CD4-positive, alpha-beta T cell treated with Interleukin-12 subunit alpha and Interleukin-12 subunit beta, for 1 hour (primary cell): ENCODE measurements at regions not wholly inside any gene's neighbourhood (a gene's known extent, or its start where the extent isn't known, plus 50 kb on each side); places are given as distances from the start of the nearest gene placed in this dataset.
"Not testable (repeated sequence)": the region's sequence is repeated elsewhere in the genome, so short reads cannot be mapped to it uniquely, and the experiment has no call there.

Experiments
- DNase-seq: peaks from one replicate; pipeline ENCODE4 v3.0.0-alpha.2; 2020

GRCh38 chr7:67361150-67361549 is 364.5 kb downstream of the TYW1 start:
- no peak for DNase-seq

DNA sequence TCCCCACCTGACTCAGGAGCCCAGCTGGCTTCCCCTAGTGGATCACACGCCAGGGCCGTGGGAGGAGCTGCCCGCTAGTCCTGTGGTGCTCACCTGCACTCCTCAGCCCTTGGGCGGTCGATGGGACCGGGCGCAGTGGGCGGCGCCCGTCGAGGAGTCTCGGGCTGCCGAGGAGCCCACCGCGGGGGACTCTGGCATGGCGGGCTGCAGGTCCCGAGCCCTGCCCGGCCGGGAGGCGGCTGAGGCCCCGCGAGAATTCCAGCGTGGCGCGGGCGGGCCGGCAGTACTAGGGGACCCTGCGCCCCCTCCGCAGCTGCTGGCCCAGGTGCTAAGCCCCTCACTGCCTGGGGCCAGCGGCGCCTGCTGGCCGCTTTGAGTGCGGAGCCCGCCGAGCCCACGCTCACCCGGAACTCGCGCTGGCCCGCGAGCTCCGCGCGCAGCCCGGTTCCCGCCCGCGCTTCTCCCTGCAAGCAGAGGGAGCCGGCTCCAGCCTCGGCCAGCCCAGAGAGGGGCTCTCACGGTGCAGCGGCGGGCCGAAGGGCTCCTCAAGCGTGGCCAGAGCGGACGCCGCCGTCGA is 367.9 kb downstream of the TYW1 start:
- DNase-seq = no peak

GRCh38 chr7:67371429-67372305 is 375.0 kb downstream of the TYW1 start:
- DNase-seq = peak; percentile 60

GRCh38 chr7:67373389-67373788 is 376.8 kb downstream of the TYW1 start:
- DNase-seq = not testable (repeated sequence)

DNA sequence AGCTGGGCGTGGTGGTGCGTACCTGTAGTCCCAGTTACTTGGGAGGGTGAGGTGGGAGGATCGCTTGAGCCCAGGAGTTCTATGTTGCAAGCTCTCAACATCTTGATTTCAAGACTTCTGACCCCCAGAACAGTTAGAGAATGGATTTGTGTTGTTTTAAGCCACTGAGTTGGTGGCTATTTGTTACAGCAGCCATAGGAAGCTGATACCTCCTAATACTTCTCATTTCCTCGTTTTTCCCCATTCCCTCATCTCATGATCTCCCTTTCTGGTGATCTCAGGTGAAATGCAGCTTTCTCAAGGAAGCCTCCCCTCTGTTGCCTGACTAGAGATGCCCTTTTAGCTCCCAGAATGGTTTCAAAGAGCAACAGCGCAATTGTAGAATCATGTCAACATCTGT is 378.8 kb downstream of the TYW1 start:
- no peak for DNase-seq

GRCh38 chr7:67377939-67378862 is 381.6 kb downstream of the TYW1 start:
- DNase-seq = peak; percentile 59

- DNase-seq = no peak
Measured at GRCh38 chr7:67380326-67380725, 383.7 kb downstream of the TYW1 start.

DNA sequence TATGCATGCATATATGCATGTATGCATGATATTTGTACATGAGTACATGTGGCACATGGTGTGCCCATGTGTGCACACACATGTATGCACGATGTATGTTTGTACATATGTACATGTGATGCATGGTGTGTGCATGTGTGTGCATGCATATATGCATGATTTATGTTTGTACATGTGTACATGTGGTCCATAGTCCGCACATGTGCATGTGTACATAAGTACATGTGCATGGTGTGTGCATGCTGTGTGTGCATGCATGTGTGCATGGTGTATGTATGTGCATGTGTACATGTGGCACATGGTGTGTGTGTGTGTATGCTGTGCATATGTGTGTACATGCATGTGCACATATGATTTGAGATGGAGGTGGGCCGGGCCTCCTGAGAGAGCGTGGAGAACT is 384.2 kb downstream of the TYW1 start:
- DNase-seq = no peak

DNA sequence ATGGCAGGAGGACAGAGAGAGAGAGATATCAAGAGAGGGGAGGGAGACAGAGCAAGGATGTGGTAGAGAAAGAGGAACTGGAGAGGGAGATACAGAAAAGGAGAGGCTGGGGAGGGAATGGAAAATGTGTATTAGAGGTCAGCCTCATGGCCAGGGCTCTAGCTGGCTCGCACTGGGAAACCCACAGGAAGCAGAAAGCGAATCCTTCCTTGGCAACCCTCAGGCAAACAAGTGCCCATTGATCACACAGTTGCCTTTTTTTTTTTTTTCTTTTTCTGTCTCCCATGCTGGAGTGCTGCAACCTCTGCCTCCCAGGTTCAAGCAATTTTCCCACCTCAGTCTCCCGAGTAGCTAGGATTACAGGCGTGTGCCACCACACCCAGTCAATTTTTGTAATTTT is 391.2 kb downstream of the TYW1 start:
- DNase-seq = no peak

GRCh38 chr7:67391168-67391567 is 394.5 kb downstream of the TYW1 start:
- DNase-seq = no peak

DNA sequence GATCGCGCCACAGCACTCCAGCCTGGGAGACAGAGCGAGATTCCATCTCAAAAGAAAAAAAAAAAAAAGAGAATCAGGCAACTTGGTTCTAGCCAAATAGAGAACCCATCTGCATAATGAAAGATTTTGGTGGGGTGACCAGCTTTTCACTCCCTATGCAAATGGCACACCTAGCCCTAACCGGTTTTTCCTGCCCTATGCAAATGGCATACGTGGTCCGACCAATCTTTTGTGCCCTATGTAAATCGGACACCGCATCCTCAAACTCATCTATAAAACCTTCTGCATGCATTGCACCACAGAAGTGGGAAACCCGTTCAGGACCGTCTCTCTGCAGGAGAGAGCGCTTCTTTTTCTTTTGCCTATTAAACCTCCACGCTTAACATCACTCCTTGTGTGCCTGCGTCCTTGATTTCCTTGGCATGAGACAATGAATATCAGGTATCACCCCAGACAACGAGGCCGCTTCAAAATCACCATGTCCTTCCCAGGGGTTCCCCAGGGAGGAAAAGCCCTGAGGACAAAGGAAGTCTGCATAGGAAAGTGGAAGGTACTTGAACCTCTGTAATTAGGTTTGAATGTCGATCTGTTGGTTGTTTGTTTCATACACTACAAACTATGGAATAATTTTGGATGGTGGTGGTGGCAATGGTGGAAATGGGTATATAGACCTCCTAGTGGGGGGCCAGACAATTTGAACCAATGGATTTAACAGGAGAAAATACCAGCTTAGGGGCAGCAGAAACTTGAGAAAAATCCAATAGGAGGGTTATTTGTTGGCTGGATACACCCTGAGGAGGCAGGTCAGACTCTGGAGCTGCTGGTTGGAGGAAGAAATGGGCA is 396.2 kb downstream of the TYW1 start:
- DNase-seq = no peak

DNA sequence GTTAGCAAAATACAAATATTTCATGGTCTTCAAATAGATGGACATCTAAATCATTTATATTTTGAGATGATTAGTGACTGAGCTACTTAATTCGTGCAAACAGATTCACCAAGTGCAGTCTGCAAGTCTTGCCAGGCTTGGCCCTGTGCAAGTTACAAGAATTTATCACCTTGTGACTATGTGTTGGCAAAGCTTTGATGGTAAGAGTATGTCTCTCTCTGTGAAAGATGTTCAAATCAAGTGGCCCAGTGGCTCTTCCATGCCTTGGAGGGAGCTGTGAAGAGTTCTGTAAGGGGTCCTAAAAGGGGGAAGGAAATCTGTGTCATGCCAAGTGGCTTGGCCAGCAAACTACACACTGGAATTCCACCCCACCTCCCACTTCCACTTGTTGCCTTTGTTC is 397.3 kb downstream of the TYW1 start:
- no peak for DNase-seq

GRCh38 chr7:67398916-67399315 is 402.3 kb downstream of the TYW1 start:
- no peak for DNase-seq

DNA sequence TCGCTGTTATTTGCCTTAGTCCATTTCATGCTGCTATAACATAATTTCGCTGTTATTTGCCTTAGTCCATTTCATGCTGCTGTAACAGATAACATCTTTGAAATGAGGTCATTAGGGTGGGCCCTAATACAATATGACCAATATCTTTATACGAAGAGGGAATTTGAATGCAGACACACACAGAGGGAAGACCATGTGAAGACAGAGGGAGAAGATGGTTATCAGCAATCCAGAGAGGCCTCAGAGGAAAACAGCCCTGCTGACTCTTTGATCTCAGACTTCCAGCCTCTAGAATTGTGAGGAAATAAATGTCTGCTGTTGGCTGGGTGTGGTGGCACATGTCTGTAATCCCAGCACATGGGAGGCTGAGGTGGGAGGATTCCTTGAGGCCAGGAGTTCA is 404.9 kb downstream of the TYW1 start:
- no peak for DNase-seq

GRCh38 chr7:67402280-67402679 is 405.6 kb downstream of the TYW1 start:
- no peak for DNase-seq

GRCh38 chr7:67406976-67407375 is 410.3 kb downstream of the TYW1 start:
- DNase-seq = no peak

- no peak for DNase-seq
Measured at GRCh38 chr7:67407392-67408071, 410.9 kb downstream of the TYW1 start.

- DNase-seq = no peak
Measured at GRCh38 chr7:67408109-67408508, 411.5 kb downstream of the TYW1 start.

- DNase-seq = no peak
Measured at GRCh38 chr7:67413670-67414069, 417.0 kb downstream of the TYW1 start.

DNA sequence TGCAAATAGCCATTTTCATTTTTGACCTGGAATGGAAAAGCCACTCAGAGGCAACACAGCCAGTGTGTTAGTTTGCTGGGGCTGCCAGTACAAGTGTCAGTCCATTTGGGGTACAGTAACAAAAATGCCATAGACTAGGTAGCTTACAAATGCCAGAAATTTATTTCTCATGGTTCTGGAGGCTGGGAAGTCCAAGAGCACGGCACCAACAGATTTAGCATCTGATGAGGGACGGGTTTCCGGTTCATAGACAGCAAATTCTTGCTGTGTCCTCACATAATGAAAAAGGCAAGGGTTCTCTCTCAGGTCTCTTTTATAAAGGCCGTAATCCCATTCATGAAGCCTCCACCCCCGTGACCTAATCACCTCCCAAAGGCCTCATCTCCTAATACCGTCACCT is 418.2 kb downstream of the TYW1 start:
- DNase-seq = no peak

DNA sequence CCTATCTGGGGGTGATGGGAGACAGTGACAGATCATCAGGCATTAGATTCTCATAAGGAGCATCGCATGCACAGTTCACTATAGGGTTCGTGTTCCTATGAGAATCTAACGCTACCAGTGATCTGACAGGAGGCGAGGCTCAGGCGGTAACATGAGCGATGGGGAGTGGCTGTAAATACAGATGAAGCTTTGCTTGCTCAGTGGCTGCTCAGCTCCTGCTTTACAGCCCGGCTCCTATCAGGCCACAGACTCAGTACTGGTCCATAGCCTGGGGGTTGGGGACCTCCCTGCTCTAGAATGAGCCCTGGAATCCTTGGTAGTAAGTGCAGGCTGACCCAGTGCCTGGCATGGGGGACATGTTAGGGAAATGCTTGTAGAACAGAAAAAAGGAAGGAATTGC is 426.0 kb downstream of the TYW1 start:
- DNase-seq = no peak

DNA sequence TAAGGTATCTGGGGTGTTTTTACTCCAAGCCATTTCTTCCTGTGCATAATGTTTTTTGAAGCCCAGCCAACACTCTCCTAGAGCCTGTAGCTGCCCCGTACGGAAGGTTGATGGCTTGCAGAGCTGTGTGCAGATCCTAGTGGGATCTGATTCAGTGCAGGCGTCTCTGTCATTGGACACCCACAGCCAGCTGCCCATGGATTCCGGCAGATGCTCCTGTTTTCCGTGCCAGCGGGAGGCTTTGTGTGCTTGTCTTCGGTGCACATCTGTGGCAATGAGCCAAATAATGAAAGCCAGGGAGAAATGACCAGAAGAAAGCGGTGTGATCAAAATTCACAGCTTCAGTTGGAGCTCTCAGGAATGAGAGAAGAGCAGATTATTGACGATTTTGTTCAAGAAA is 426.4 kb downstream of the TYW1 start:
- no peak for DNase-seq
